B cell (primary cell): ENCODE measurements at regions not wholly inside any gene's neighbourhood (a gene's known extent, or its start where the extent isn't known, plus 50 kb on each side); places are given as distances from the start of the nearest gene placed in this dataset.

ENCODE experiments used
- ATAC-seq: fragments of 200-7000 bp; cut with Tn5 transposase; one replicate; pipeline ENCODE4 v1.10.0; 2021; ENCODE audit warnings: low read depth, mild to moderate bottlenecking, moderate number of reproducible peaks, moderate library complexity
- CTCF ChIA-PET: fragments of 350-600 bp; sonication (Branson Sonifier 250); formaldehyde crosslinking; loops from one replicate; lab custom pipeline; 2021; ENCODE audit warnings: antibody characterized with exemption, inconsistent platforms; lab: Charles Lee
- POLR2A ChIA-PET: fragments of 350-600 bp; sonication (Branson Sonifier 250); formaldehyde crosslinking; loops from one replicate; lab custom pipeline; 2021; ENCODE audit warnings: antibody characterized with exemption; lab: Charles Lee
- DNase-seq: peaks from one replicate; pipeline ENCODE4 v3.0.0; 2013
- H2AFZ ChIP-seq: 2 replicates; pipeline ENCODE4 v1.6.1; 2012; ENCODE audit warnings: mild to moderate bottlenecking, low read depth, low read length; ENCODE audit not compliant: insufficient read depth, poor library complexity, severe bottlenecking
- H3K27ac ChIP-seq, 2 donors: 1 replicate in 1 of 2; 2 replicates in 1 of 2; pipeline ENCODE4 v1.5.1; 2012 to 2013; ENCODE audit warnings: low read length in 2 of 2, mild to moderate bottlenecking in 2 of 2, moderate library complexity in 1 of 2
- H3K27me3 ChIP-seq, 4 experiments: fragments of 200-600 bp in 1 of 4; sonication (generic) in 1 of 4; replicated peaks in 1 of 4; 1 replicate in 2 of 4; 2 replicates in 2 of 4; pipeline versions ENCODE4 v1.6.1 to v1.7.0; 2013 to 2016; ENCODE audit warnings: low read length in 3 of 4, mild to moderate bottlenecking in 2 of 4, mixed read lengths in 1 of 4, moderate library complexity in 1 of 4; ENCODE audit not compliant: insufficient read depth in 4 of 4, control insufficient read depth in 3 of 4; ENCODE audit errors: control extremely low read depth in 1 of 4
- H3K36me3 ChIP-seq, 2 experiments: replicated peaks in 1 of 2; 1 replicate in 1 of 2; 2 replicates in 1 of 2; pipeline versions ENCODE4 v1.6.1 to v1.7.1; 2013; ENCODE audit warnings: low read length in 1 of 2; ENCODE audit not compliant: insufficient read depth in 2 of 2, control insufficient read depth in 1 of 2; ENCODE audit errors: control extremely low read depth in 1 of 2, extremely low read depth in 1 of 2
- H3K4me1 ChIP-seq, 2 donors: fragments of 200-600 bp in 1 of 2; sonication (generic) in 1 of 2; 1 replicate in 1 of 2; 2 replicates in 1 of 2; pipeline versions ENCODE4 v1.5.1 to v1.6.1; 2013 to 2017; ENCODE audit warnings: low read length in 2 of 2; ENCODE audit not compliant: control insufficient read depth in 2 of 2, insufficient read depth in 2 of 2
- H3K4me2 ChIP-seq: replicated peaks from 2 replicates; pipeline ENCODE3; 2012; ENCODE audit warnings: mild to moderate bottlenecking, low read depth, low read length; ENCODE audit not compliant: poor library complexity, severe bottlenecking
- H3K4me3 ChIP-seq, 5 experiments: fragments of 200-600 bp in 1 of 5; sonication (generic) in 1 of 5; 1 replicate in 3 of 5; 2 replicates in 2 of 5; pipeline versions ENCODE4 v1.5.1 to v1.7.0; 2011 to 2016; ENCODE audit warnings: low read length in 4 of 5, mild to moderate bottlenecking in 4 of 5, low read depth in 2 of 5, control low read depth in 1 of 5, moderate library complexity in 1 of 5; ENCODE audit not compliant: insufficient read depth in 1 of 5; ENCODE audit errors: control extremely low read depth in 1 of 5, extremely low read depth in 1 of 5
- H3K79me2 ChIP-seq: fragments of 200-600 bp; sonication (generic); one replicate; pipeline ENCODE4 v1.6.0; 2016; ENCODE audit warnings: low read length; ENCODE audit not compliant: control insufficient read depth, insufficient read depth
- H3K9ac ChIP-seq: fragments of 200-600 bp; sonication (generic); 2 replicates; pipeline ENCODE4 v1.6.1; 2017; ENCODE audit warnings: mild to moderate bottlenecking, low read length, moderate library complexity
- H3K9me3 ChIP-seq, 3 donors: one replicate each; pipeline versions ENCODE4 v1.6.1 to v1.7.1; 2013; ENCODE audit warnings: low read length in 2 of 3; ENCODE audit not compliant: control insufficient read depth in 2 of 3, insufficient read depth in 1 of 3; ENCODE audit errors: control extremely low read depth in 1 of 3
- H4K20me1 ChIP-seq: 2 replicates; pipeline ENCODE4 v1.6.0; 2012; ENCODE audit warnings: mild to moderate bottlenecking, low read length; ENCODE audit not compliant: insufficient read depth, control insufficient read depth, poor library complexity, severe bottlenecking
- H3K27ac Mint-ChIP-seq: one replicate; pipeline ENCODE4 v1.8.0; 2021; ENCODE audit warnings: mixed read lengths
- H3K27me3 Mint-ChIP-seq: one replicate; pipeline ENCODE4 v1.8.0; 2021; ENCODE audit warnings: mixed read lengths
- H3K4me1 Mint-ChIP-seq: one replicate; pipeline ENCODE4 v1.8.0; 2021; ENCODE audit warnings: mixed read lengths
- H3K4me3 Mint-ChIP-seq: one replicate; pipeline ENCODE4 v1.8.0; 2021; ENCODE audit warnings: mixed read lengths
- H3K9me3 Mint-ChIP-seq: one replicate; pipeline ENCODE4 v1.8.0; 2022; ENCODE audit warnings: mixed read lengths; ENCODE audit not compliant: insufficient read depth
- CTCF ChIP-seq: fragments of 200-600 bp; IDR thresholded peaks from one replicate; pipeline ENCODE4 v1.8.0; 2022; ENCODE audit warnings: antibody characterized with exemption, mild to moderate bottlenecking
- EZH2 ChIP-seq: IDR thresholded peaks from 2 replicates; pipeline ENCODE4 v1.6.1; 2012; ENCODE audit warnings: borderline replicate concordance, low read depth, mild to moderate bottlenecking, moderate library complexity, low read length; ENCODE audit not compliant: insufficient read depth, poor library complexity, severe bottlenecking
- WGBS: methylation state at CpG from one replicate; pipeline ENCODE4 v1.1.5; 2013; ENCODE audit warnings: missing lambda C conversion rate; ENCODE audit not compliant: insufficient coverage; 5-methylcytosine and 5-hydroxymethylcytosine counted together
- intact Hi-C: fragments of 100-400 bp; cut with micrococcal nuclease; formaldehyde crosslinking; loops from one replicate; pipeline ENCODE4 v1.10.0; 2022

GRCh38 chr6:11439017-11439420 lies 98.5 kb upstream of the TMEM170B start:
- Histone ChIP-seq H3K4me1 (peaks cover 25 to 29% of the 10 kb centered on the region in 2 donors), H3K36me3 (no peaks in the 10 kb centered on the region), H3K4me3 (no peak overlapping the region), H3K9me3 (peaks cover 0 to 2% (median 0%) of the 10 kb centered on the region in 3 donors), H3K27ac (no peak overlapping the region), H3K27me3 (no peaks in the 10 kb centered on the region), H3K9ac (no peak overlapping the region), H2AFZ (peak overlapping the region; percentile 1), H4K20me1 (no peaks in the 10 kb centered on the region), H3K79me2 (no peaks in the 10 kb centered on the region), H3K4me2 (peak overlapping the region; percentile 1)
- no peak overlapping the region for H3K27ac Mint-ChIP-seq
- peaks cover 2% of the 10 kb centered on the region for H3K9me3 Mint-ChIP-seq
- DNase-seq (no peak), ATAC-seq (no peak)
- TF ChIP-seq CTCF = no peak
- ChIA-PET POLR2A (no interaction called here), CTCF (interaction anchor here (1.2 to 1.3 kb wide), 3 partner anchors 10 to 57 kb away, joined by 3 read pairs; no protein-coding TSS in a partner anchor)
- H3K4me1 Mint-ChIP-seq = peaks cover 29% of the 10 kb centered on the region
- intact Hi-C loops = no loop called here
- H3K27me3 Mint-ChIP-seq = no peaks in the 10 kb centered on the region
- H3K4me3 Mint-ChIP-seq = no peak overlapping the region
- no CpG with 5 or more reads among the region's 2 CpGs for WGBS

- ATAC-seq (no peak), DNase-seq (no peak)
- peaks cover 2% of the 10 kb centered on the region for H3K9me3 Mint-ChIP-seq
- Histone ChIP-seq H3K27me3 (no peaks in the 10 kb centered on the region), H3K4me1 (peaks cover 15 to 19% of the 10 kb centered on the region in 2 donors), H3K9ac (no peak overlapping the region), H3K27ac (no peak overlapping the region), H2AFZ (no peak overlapping the region), H3K4me3 (no peak overlapping the region), H3K79me2 (no peaks in the 10 kb centered on the region), H3K36me3 (no peaks in the 10 kb centered on the region), H3K9me3 (peaks cover 0 to 2% (median 0%) of the 10 kb centered on the region in 3 donors), H3K4me2 (no peak overlapping the region), H4K20me1 (no peaks in the 10 kb centered on the region)
- H3K4me3 Mint-ChIP-seq = no peak overlapping the region
- intact Hi-C loops = no loop called here
- no peak overlapping the region for H3K27ac Mint-ChIP-seq
- peaks cover 29% of the 10 kb centered on the region for H3K4me1 Mint-ChIP-seq
- TF ChIP-seq EZH2 = no peak
- TF ChIP-seq CTCF = no peak
- POLR2A ChIA-PET = interaction anchor here (0.6 kb wide), 1 partner anchor 11 kb away, joined by 3 read pairs; no protein-coding TSS in a partner anchor
- CTCF ChIA-PET = interaction anchor here (1.2 to 1.3 kb wide), 2 partner anchors 23 to 58 kb away, joined by 3 read pairs; no protein-coding TSS in a partner anchor
- 92% methylated on average over 5 of the region's 6 CpGs for WGBS
- no peaks in the 10 kb centered on the region for H3K27me3 Mint-ChIP-seq
Observed at GRCh38 chr6:11437824-11438459, 99.6 kb upstream of the TMEM170B start.
